H1 (cell line): ENCODE measurements at regions not wholly inside any gene's neighbourhood (a gene's known extent, or its start where the extent isn't known, plus 50 kb on each side); places are given as distances from the start of the nearest gene placed in this dataset.

Source experiments
- CEBPB ChIP-seq: IDR thresholded peaks from 2 replicates; pipeline ENCODE4 v1.6.1; 2012; ENCODE audit warnings: low read depth, low read length
- RBBP5 ChIP-seq: IDR thresholded peaks from 2 replicates; pipeline ENCODE4 v1.7.1; 2012; ENCODE audit warnings: low read depth, mild to moderate bottlenecking, inconsistent platforms, low read length, moderate library complexity, borderline replicate concordance
- RNF2 ChIP-seq: fragments of 200-900, 300-1000 bp; sonication (generic); IDR thresholded peaks from 2 replicates; pipeline ENCODE4 v1.7.1; 2016; ENCODE audit warnings: borderline replicate concordance, low read depth, mild to moderate bottlenecking, antibody characterized with exemption, low read length; ENCODE audit not compliant: poor library complexity, severe bottlenecking; ENCODE audit errors: missing control alignments
- RXRA ChIP-seq: IDR thresholded peaks from 2 replicates; pipeline ENCODE4 v1.6.1; 2011; ENCODE audit warnings: low read depth, mild to moderate bottlenecking, low read length, moderate library complexity; ENCODE audit not compliant: insufficient read depth
- SP1 ChIP-seq: IDR thresholded peaks from 2 replicates; pipeline ENCODE4 v1.6.1; 2011; ENCODE audit warnings: low read depth, low read length
- TAF1 ChIP-seq: IDR thresholded peaks from 2 replicates; pipeline ENCODE4 v1.6.1; 2011; ENCODE audit warnings: mild to moderate bottlenecking, low read depth, low read length

- no peak for TF ChIP-seq CEBPB
- TF ChIP-seq RXRA, result no peak
- TF ChIP-seq RNF2, result no peak
- no peak for TF ChIP-seq SP1
- TF ChIP-seq RBBP5, result no peak
- TF ChIP-seq TAF1, result no peak
Observed at GRCh38 chr13:108448891-108449290, 179.4 kb downstream of the TNFSF13B start (continued).
